RWPE2 (cell line): ENCODE measurements at regions not wholly inside any gene's neighbourhood (a gene's known extent, or its start where the extent isn't known, plus 50 kb on each side); places are given as distances from the start of the nearest gene placed in this dataset.

Experiments
- ATAC-seq: fragments of 200-7000 bp; cut with Tn5 transposase; 3 replicates; pipeline ENCODE4 v1.9.1; 2021; ENCODE audit warnings: low read depth
- DNase-seq: peaks from one replicate; pipeline ENCODE4 v3.0.0-alpha.2; 2020; ENCODE audit warnings: low spot score
- H3K27ac ChIP-seq: fragments of 450-650 bp; 2 replicates; pipeline ENCODE4 v1.5.1; 2017; ENCODE audit warnings: mild to moderate bottlenecking; ENCODE audit not compliant: poor library complexity, severe bottlenecking
- H3K27me3 ChIP-seq: fragments of 250-450 bp; sonication (Bioruptor Pico); 2 replicates; pipeline ENCODE4 v1.5.1; 2021; ENCODE audit warnings: mild to moderate bottlenecking, moderate library complexity; ENCODE audit not compliant: insufficient read depth, poor library complexity, severe bottlenecking
- H3K36me3 ChIP-seq: fragments of 250-450 bp; sonication (Bioruptor Pico); 2 replicates; pipeline ENCODE4 v1.5.1; 2020; ENCODE audit warnings: low read depth, mild to moderate bottlenecking, moderate library complexity
- H3K4me1 ChIP-seq: fragments of 250-450 bp; sonication (Bioruptor Pico); 2 replicates; pipeline ENCODE4 v1.5.1; 2021; ENCODE audit warnings: mild to moderate bottlenecking, moderate library complexity; ENCODE audit not compliant: insufficient read depth, poor library complexity, severe bottlenecking
- H3K4me3 ChIP-seq: fragments of 250-450 bp; sonication (Bioruptor Pico); 2 replicates; pipeline ENCODE4 v1.5.1; 2021; ENCODE audit warnings: mild to moderate bottlenecking, moderate library complexity; ENCODE audit not compliant: severe bottlenecking
- H3K9me3 ChIP-seq: fragments of 250-450 bp; sonication (Bioruptor Pico); 2 replicates; pipeline ENCODE4 v1.5.1; 2021; ENCODE audit warnings: mild to moderate bottlenecking, moderate library complexity; ENCODE audit not compliant: severe bottlenecking
- CTCF ChIP-seq: fragments of 450-650 bp; IDR thresholded peaks from one replicate; pipeline ENCODE4 v1.5.1; 2017; ENCODE audit warnings: mild to moderate bottlenecking, moderate library complexity; ENCODE audit not compliant: poor library complexity, severe bottlenecking

GRCh38 chr13:111623208-111623607 lies 302.8 kb downstream of the TEX29 start:
- no peak for TF ChIP-seq CTCF
- no peaks in the 10 kb centered on the region for H3K4me1 ChIP-seq
- no peak overlapping the region for H3K27ac ChIP-seq
- no peak for ATAC-seq
- no peak for DNase-seq
- H3K27me3 ChIP-seq = peaks cover 6% of the 10 kb centered on the region
- no peaks in the 10 kb centered on the region for H3K9me3 ChIP-seq
- H3K36me3 ChIP-seq = no peaks in the 10 kb centered on the region
- H3K4me3 ChIP-seq = no peak overlapping the region

GRCh38 chr13:111623743-111624505 lies 303.5 kb downstream of the TEX29 start:
- Histone ChIP-seq H3K27me3 (peaks cover 5% of the 10 kb centered on the region), H3K36me3 (no peaks in the 10 kb centered on the region), H3K4me3 (no peak overlapping the region), H3K9me3 (no peaks in the 10 kb centered on the region), H3K4me1 (no peaks in the 10 kb centered on the region), H3K27ac (no peak overlapping the region)
- ATAC-seq = no peak
- TF ChIP-seq CTCF = no peak
- DNase-seq = no peak

GRCh38 chr13:111625526-111626315 lies 305.3 kb downstream of the TEX29 start:
- no peaks in the 10 kb centered on the region for H3K9me3 ChIP-seq
- no peak for ATAC-seq
- TF ChIP-seq CTCF = no peak
- no peaks in the 10 kb centered on the region for H3K36me3 ChIP-seq
- no peaks in the 10 kb centered on the region for H3K27me3 ChIP-seq
- no peak overlapping the region for H3K4me3 ChIP-seq
- H3K27ac ChIP-seq = no peak overlapping the region
- DNase-seq = no peak
- H3K4me1 ChIP-seq = no peaks in the 10 kb centered on the region

GRCh38 chr13:111626371-111627305 lies 306.2 kb downstream of the TEX29 start:
- DNase-seq = no peak
- TF ChIP-seq CTCF = no peak
- Histone ChIP-seq H3K27ac (no peak overlapping the region), H3K4me3 (no peak overlapping the region), H3K4me1 (no peaks in the 10 kb centered on the region), H3K36me3 (no peaks in the 10 kb centered on the region), H3K9me3 (no peaks in the 10 kb centered on the region), H3K27me3 (no peaks in the 10 kb centered on the region)
- no peak for ATAC-seq
